ACC112 (cell line): ENCODE measurements at regions not wholly inside any gene's neighbourhood (a gene's known extent, or its start where the extent isn't known, plus 50 kb on each side); places are given as distances from the start of the nearest gene placed in this dataset.
"Not testable (repeated sequence)": the region's sequence is repeated elsewhere in the genome, so short reads cannot be mapped to it uniquely, and the experiment has no call there.

Experiments
- H2AFZ ChIP-seq: fragments of 200-600 bp; sonication (generic); one replicate; pipeline ENCODE4 v1.6.0; 2017; ENCODE audit warnings: antibody characterized with exemption, low read length; ENCODE audit not compliant: unreplicated experiment
- H3K27ac ChIP-seq: fragments of 200-600 bp; sonication (generic); 2 replicates; pipeline ENCODE4 v1.5.1; 2014; ENCODE audit warnings: low read depth, mild to moderate bottlenecking, antibody characterized with exemption, low read length, moderate library complexity
- H3K27me3 ChIP-seq: fragments of 200-600 bp; sonication (generic); 2 replicates; pipeline ENCODE4 v1.6.1; 2014; ENCODE audit warnings: mild to moderate bottlenecking, antibody characterized with exemption, low read length, moderate library complexity, mixed read lengths; ENCODE audit not compliant: insufficient read depth
- H3K36me3 ChIP-seq: fragments of 200-600 bp; sonication (generic); 2 replicates; pipeline ENCODE4 v1.6.1; 2016; ENCODE audit warnings: mild to moderate bottlenecking, antibody characterized with exemption, low read length, moderate library complexity, mixed read lengths; ENCODE audit not compliant: insufficient read depth
- H3K4me1 ChIP-seq: fragments of 200-600 bp; sonication (generic); one replicate; pipeline ENCODE4 v1.6.1; 2016; ENCODE audit warnings: low read length, mixed read lengths; ENCODE audit not compliant: insufficient read depth, unreplicated experiment, control insufficient read depth
- H3K4me3 ChIP-seq: fragments of 200-600 bp; sonication (generic); 2 replicates; pipeline ENCODE4 v1.5.1; 2014; ENCODE audit warnings: mild to moderate bottlenecking, low read depth, low read length
- H3K79me2 ChIP-seq: fragments of 200-600 bp; sonication (generic); one replicate; pipeline ENCODE4 v1.6.0; 2016; ENCODE audit warnings: low read length; ENCODE audit not compliant: control insufficient read depth, unreplicated experiment, insufficient read depth

DNA sequence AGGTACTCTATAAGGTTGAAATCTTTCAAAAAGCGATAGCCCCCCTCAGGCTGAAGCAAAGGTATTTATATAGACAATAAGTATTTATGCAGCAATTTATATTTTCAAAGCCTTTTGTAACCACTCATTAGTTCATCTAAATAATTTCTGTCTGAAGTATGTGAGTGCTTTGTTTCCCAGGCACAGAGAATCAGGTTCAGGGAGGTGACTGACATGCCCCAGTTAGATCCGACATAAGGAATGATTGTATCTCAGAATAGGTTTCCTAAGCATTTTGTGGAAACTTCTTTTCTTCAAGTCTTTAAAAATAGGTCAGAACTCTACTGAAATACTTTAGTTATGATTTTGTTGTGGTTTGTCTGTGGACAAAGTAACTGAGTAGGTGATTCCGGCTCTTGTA lies 283.4 kb upstream of the G2E3 start:
- Histone ChIP-seq H3K27ac (no peak overlapping the region), H3K4me1 (no peaks in the 10 kb centered on the region), H3K79me2 (no peaks in the 10 kb centered on the region), H3K27me3 (no peaks in the 10 kb centered on the region), H3K36me3 (no peaks in the 10 kb centered on the region), H3K4me3 (no peak overlapping the region), H2AFZ (no peak overlapping the region)

DNA sequence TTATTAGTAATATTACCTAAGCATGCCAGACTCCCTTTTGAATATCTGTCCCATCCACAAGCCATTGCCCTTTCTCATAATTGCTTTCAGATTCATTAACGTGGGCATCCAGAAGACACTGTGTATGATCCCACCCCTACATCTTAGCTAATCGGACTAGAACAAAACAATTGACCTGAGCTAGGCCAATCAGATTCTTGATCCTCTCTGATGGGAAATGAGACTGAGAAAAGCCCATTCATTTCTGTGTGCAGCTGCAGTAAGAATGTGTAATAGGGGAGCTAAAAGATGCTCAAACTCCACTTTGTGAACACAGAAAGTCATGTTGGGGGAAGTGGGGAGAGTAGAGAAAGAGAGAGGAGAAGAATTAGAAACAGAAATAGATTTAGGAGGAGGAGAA lies 281.7 kb upstream of the G2E3 start:
- Histone ChIP-seq H3K27ac (no peak overlapping the region), H2AFZ (no peak overlapping the region), H3K79me2 (no peaks in the 10 kb centered on the region), H3K36me3 (no peaks in the 10 kb centered on the region), H3K4me3 (no peak overlapping the region), H3K27me3 (no peaks in the 10 kb centered on the region), H3K4me1 (no peaks in the 10 kb centered on the region)

DNA sequence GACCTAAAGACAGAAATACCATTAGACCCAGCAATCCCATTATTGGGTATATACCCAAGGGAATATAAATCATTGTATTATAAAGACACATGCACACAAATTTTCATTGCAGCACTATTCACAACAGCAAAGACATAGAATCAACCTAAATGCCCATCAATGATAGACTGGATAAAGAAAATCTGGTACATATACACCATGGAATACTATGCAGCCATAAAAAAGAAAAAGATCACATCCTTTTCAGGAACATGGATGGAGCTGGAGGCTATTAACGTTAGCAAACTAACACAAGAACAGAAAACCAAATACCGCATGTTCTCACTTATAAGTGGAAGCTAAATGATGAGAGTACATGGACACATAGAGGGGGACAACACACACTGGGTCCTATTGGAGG lies 280.1 kb upstream of the G2E3 start:
- not testable (repeated sequence) for H3K4me1 ChIP-seq, H2AFZ ChIP-seq, H3K4me3 ChIP-seq, H3K36me3 ChIP-seq, H3K79me2 ChIP-seq, H3K27ac ChIP-seq, H3K27me3 ChIP-seq

DNA sequence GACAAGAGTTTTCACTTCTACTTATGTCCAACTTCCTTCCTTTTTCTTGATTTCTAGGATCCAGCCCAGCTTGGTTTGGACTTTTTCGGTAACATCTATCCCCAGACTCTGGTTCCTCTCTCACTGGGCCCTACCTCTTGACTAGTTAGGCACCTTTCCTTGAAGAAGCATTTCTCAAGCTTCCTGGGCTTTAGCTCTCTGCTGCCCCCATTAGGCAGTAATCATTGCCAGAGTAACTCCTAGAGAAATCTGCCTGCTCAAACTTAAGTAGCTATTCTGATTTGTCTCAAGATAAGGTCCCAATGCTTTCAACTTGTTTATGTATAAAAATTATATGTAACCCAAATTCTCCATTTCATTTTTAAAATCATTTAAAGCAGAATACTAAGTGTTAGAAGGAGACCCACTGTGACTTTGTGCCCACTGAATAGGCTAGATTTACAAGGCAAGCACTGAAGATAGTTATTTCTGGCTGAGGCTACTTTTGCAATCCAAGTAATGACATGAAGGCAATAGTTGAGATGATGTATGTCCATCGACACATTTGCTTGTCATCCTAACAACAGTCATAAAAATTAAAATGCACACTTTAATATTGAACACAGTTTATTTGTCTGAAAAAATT lies 275.0 kb upstream of the G2E3 start:
- Histone ChIP-seq H3K27ac (no peak overlapping the region), H3K27me3 (no peaks in the 10 kb centered on the region), H3K4me1 (no peaks in the 10 kb centered on the region), H3K79me2 (no peaks in the 10 kb centered on the region), H3K36me3 (no peaks in the 10 kb centered on the region), H2AFZ (no peak overlapping the region), H3K4me3 (no peak overlapping the region)

DNA sequence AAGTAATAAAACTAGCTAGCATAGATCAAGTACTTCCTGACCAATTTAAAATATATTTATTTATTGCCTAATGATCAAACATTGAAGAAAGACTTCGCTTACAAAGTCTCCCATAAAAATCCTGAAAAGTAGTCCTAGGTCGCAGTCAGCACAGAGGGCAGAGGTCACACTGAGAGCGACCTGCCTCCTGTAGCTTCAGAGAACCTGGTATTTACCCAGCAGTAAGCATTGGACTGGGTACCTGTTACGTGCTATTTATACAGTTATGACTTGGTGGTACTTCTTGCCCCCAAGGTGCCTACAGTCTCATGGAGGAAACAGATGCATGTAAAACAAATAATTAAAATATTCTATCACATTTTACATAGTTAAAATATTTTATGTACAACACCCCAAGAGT lies 274.1 kb upstream of the G2E3 start:
- H3K4me1 ChIP-seq = no peaks in the 10 kb centered on the region
- no peak overlapping the region for H3K27ac ChIP-seq
- no peaks in the 10 kb centered on the region for H3K27me3 ChIP-seq
- H3K79me2 ChIP-seq = no peaks in the 10 kb centered on the region
- H2AFZ ChIP-seq = no peak overlapping the region
- H3K4me3 ChIP-seq = no peak overlapping the region
- H3K36me3 ChIP-seq = no peaks in the 10 kb centered on the region

DNA sequence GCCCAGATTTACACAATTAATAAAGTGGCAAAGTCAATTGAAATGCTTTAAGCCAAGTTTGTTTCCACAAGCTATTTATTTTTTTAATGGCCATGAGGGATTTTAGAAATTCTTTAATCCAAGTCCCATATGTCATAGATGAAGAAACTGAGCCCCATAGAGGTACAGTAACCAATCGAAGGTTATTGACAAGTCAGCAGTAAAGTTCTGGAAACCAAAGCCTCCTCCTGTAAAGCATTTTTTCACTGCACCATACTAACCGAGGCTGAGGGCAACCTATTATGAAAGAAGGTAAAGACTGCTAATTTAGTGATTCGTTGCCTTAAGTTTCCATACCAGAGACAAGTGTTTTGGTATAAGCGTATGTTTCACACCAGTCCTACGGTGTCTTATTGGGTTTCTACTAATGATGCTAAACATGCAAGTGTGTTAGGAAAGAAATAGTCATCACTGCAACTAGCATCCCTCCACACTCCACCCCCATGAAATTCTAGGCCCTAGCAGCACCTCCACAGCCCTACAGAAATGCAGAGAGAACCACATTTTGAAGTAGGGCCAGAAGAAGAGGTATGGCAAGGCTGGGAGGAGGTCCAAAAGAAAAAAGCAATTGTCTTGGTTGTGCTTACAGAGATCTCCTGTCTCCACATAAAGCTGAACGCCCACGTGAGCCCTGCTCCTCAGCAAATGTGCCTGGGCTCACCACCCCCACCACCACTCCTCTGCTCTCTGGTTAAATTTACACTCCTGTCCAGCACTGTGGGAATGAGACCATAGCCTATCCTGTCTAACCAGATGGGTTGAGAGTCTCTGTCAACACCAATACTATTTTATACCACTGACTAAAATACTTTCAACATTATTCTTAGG lies 271.1 kb upstream of the G2E3 start:
- Histone ChIP-seq H3K4me3 (no peak overlapping the region), H3K79me2 (no peaks in the 10 kb centered on the region), H3K4me1 (peaks cover 5% of the 10 kb centered on the region), H2AFZ (no peak overlapping the region), H3K27ac (no peak overlapping the region), H3K27me3 (no peaks in the 10 kb centered on the region), H3K36me3 (no peaks in the 10 kb centered on the region)

DNA sequence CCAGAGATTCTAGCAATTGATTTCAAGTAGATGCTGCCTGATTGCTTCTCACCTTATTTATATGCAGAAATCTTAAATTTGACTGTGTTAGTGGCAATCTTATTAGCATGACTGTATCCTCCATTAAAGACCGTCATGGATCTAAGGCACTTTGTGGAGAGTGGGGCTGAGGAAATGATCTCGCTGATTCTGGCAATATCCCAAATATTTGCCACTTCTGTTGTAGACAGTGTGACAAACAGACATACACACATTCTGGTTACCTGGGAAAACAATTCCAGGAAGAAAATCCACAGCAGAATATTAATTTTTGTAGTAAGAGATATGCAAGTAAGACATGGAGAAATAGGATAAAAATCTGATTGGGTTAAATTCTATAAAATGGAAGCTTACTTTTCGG lies 269.0 kb upstream of the G2E3 start:
- H3K4me1 ChIP-seq = peaks cover 5% of the 10 kb centered on the region
- H3K4me3 ChIP-seq = no peak overlapping the region
- H3K27ac ChIP-seq = no peak overlapping the region
- no peaks in the 10 kb centered on the region for H3K79me2 ChIP-seq
- no peaks in the 10 kb centered on the region for H3K27me3 ChIP-seq
- H3K36me3 ChIP-seq = no peaks in the 10 kb centered on the region
- no peak overlapping the region for H2AFZ ChIP-seq

DNA sequence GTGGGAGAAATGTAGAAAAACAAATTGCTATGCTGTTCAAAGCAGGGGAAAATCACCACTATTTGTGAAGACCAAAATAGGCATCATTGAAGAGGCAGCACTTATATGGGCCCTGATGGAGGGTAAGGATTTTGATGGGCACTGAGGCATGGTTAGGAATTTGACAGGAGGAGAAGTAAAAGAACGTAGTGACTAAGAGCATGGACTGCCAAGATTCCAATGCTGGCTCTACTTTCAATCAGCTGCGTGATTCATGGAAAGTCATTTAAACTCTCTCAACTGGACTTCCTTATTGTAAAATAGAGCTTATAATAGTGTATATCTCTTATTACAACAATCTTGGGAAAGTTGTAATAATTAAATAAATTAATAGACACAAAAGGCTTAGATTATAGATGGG lies 267.7 kb upstream of the G2E3 start:
- H3K27me3 ChIP-seq = no peaks in the 10 kb centered on the region
- peaks cover 5% of the 10 kb centered on the region for H3K4me1 ChIP-seq
- no peaks in the 10 kb centered on the region for H3K36me3 ChIP-seq
- H3K79me2 ChIP-seq = no peaks in the 10 kb centered on the region
- H3K4me3 ChIP-seq = no peak overlapping the region
- H2AFZ ChIP-seq = no peak overlapping the region
- H3K27ac ChIP-seq = no peak overlapping the region

DNA sequence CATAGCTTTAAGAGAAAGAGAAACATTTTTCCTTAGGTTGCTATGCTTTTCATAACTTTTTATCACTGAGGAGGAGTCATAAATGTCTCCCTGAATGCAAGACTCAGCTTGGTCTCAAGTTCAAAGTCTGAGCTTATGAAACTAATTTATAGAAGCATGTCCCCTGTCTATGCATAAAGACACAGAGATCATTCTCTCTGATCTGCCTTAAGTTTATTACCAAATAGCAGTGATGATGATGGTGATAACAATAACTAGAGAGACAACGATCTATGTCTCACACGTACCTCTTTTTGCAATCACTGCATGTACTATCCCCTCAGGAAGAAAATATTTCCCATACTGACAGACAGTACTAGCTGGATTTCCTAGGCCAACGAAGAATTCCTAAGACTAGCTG lies 266.4 kb upstream of the G2E3 start:
- H3K27me3 ChIP-seq = no peaks in the 10 kb centered on the region
- no peak overlapping the region for H3K27ac ChIP-seq
- H3K79me2 ChIP-seq = no peaks in the 10 kb centered on the region
- no peaks in the 10 kb centered on the region for H3K36me3 ChIP-seq
- H2AFZ ChIP-seq = no peak overlapping the region
- H3K4me3 ChIP-seq = no peak overlapping the region
- peaks cover 5% of the 10 kb centered on the region for H3K4me1 ChIP-seq

DNA sequence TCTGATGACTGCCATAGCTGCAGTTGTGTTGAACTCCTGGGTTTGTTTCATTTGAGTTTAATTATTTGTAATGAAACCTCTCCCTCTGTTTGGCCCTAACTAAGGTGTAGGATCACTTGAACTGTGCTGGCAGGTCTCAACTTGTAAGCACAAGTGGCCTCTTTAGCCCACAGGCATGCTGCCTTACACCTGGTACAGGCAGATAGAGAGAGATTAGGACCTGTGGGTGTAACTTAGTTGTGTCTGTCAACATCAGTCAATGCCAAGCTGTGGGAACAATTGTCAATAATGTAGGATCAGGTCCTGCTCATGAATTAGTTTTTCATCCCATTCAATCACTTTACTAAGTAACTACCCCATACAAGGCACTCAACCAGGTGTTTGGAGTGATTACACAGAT lies 263.0 kb upstream of the G2E3 start:
- Histone ChIP-seq H3K79me2 (no peaks in the 10 kb centered on the region), H3K27me3 (no peaks in the 10 kb centered on the region), H3K4me3 (no peak overlapping the region), H2AFZ (no peak overlapping the region), H3K36me3 (no peaks in the 10 kb centered on the region), H3K4me1 (peaks cover under 1% of the 10 kb centered on the region), H3K27ac (no peak overlapping the region)

DNA sequence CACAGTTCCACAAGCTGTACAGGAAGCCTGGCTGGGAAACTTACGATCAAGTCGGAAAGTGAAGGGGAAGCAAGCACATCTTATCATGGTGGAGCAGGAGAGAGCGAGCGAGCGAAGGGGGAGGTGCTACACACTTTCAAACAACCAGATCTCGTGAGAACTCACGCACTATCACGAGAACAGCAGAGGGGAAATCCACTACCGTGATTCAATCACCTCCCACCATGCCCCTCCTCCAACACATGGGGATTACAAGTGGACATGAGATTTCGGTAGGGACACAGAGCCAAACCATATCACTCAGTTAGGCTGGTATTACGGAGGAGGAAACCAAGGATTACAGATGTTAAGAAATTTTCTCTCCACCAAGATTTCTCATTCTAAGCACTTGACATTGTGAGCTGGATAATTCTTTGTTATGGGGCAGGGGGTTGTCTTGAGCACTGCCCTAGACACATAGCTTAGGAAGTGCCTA lies 262.0 kb upstream of the G2E3 start:
- Histone ChIP-seq H3K27ac (no peak overlapping the region), H3K4me3 (no peak overlapping the region), H2AFZ (no peak overlapping the region), H3K27me3 (no peaks in the 10 kb centered on the region), H3K36me3 (no peaks in the 10 kb centered on the region), H3K4me1 (no peaks in the 10 kb centered on the region), H3K79me2 (no peaks in the 10 kb centered on the region)
